K562 (cell line): ENCODE measurements at regions not wholly inside any gene's neighbourhood (a gene's known extent, or its start where the extent isn't known, plus 50 kb on each side); places are given as distances from the start of the nearest gene placed in this dataset.

Experiments
- ATAC-seq: fragments of 200-7000 bp; cut with Tn5 transposase; 3 replicates; pipeline ENCODE4 v1.9.1; 2020; ENCODE audit warnings: moderate library complexity
- BruUV-seq: library from RNA; stranded (reverse); fragments of 400-500 nt; replicated peaks from 2 replicates; lab custom pipeline; 2021; lab: Mats Ljungman, UMichigan
- CTCF ChIA-PET: fragments of 300-600 bp; formaldehyde crosslinking; extraction: SDS; loops from one replicate; lab custom pipeline; 2021; ENCODE audit warnings: low intra/inter-chr PET ratio; lab: Yijun Ruan, JAX
- POLR2A ChIA-PET: fragments of 300-600, 350-650 bp; sonication (Branson Sonifier 250); formaldehyde crosslinking; extraction: SDS; loops from one replicate; lab custom pipeline; 2021; ENCODE audit warnings: antibody characterized with exemption, inconsistent platforms; lab: Yijun Ruan, JAX
- DNase-seq, 4 experiments: peaks; one replicate each; pipeline versions ENCODE4 v3.0.0 to v3.0.0-alpha.2; 2011 to 2018; ENCODE audit warnings: low spot score in 3 of 4, mixed read lengths in 3 of 4; ENCODE audit errors: extremely low read depth in 1 of 4
- FAIRE-seq: peaks from 2 replicates; lab custom pipeline; 2011; peaks lifted over from hg19 to GRCh38; lab: Jason Lieb, UNC
- H2AFZ ChIP-seq: 2 replicates; pipeline ENCODE4 v1.6.0; 2011; ENCODE audit warnings: low read depth, low read length, control low read depth, inconsistent platforms
- H3K27ac ChIP-seq: fragments of 200-600 bp; 3 replicates; pipeline ENCODE4 v1.8.0; 2011; ENCODE audit warnings: low read depth, mild to moderate bottlenecking, control low read depth, inconsistent platforms, low read length, moderate library complexity, mixed read lengths; ENCODE audit errors: extremely low read depth
- H3K27me3 ChIP-seq, 2 experiments: fragments of 300-600 bp in 1 of 2; 2 replicates in 1 of 2; 3 replicates in 1 of 2; pipeline versions ENCODE4 v1.6.0 to v1.8.0; 2011; ENCODE audit warnings: inconsistent platforms in 2 of 2, low read length in 2 of 2, mild to moderate bottlenecking in 1 of 2, mixed read lengths in 1 of 2, moderate library complexity in 1 of 2; ENCODE audit not compliant: control insufficient read depth in 2 of 2, insufficient read depth in 2 of 2
- H3K36me3 ChIP-seq: fragments of 300-600 bp; 3 replicates; pipeline ENCODE4 v1.8.0; 2011; ENCODE audit warnings: mild to moderate bottlenecking, low read length, inconsistent platforms; ENCODE audit not compliant: control insufficient read depth, insufficient read depth
- H3K4me1 ChIP-seq, 2 experiments: fragments of 200-600 bp in 1 of 2; replicated peaks in 1 of 2; 2 replicates in 1 of 2; 3 replicates in 1 of 2; pipeline versions ENCODE4 v1.5.1 to v1.8.0; 2011; ENCODE audit warnings: inconsistent platforms in 2 of 2, low read length in 2 of 2, mild to moderate bottlenecking in 1 of 2, mixed read lengths in 1 of 2, moderate library complexity in 1 of 2; ENCODE audit not compliant: control insufficient read depth in 2 of 2, insufficient read depth in 2 of 2
- H3K4me2 ChIP-seq: 2 replicates; pipeline ENCODE4 v1.6.1; 2011; ENCODE audit warnings: low read length, control low read depth, inconsistent platforms, mixed read lengths; ENCODE audit not compliant: insufficient read depth
- H3K4me3 ChIP-seq: fragments of 200-600 bp; sonication (generic), shearing (Covaris generic); 2 replicates; pipeline ENCODE4 v1.5.1; 2016; ENCODE audit warnings: control low read depth, inconsistent platforms
- H3K79me2 ChIP-seq: fragments of 200-600 bp; 3 replicates; pipeline ENCODE4 v1.8.0; 2011; ENCODE audit warnings: low read length, inconsistent platforms; ENCODE audit not compliant: control insufficient read depth, insufficient read depth
- H3K9ac ChIP-seq, 2 experiments: 2 replicates each; pipeline versions ENCODE4 v1.6.0 to v1.6.1; 2011; ENCODE audit warnings: low read depth in 2 of 2, low read length in 2 of 2, control low read depth in 1 of 2, inconsistent platforms in 1 of 2, mild to moderate bottlenecking in 1 of 2, mixed read lengths in 1 of 2; ENCODE audit not compliant: insufficient read depth in 1 of 2
- H3K9me1 ChIP-seq: one replicate; pipeline ENCODE4 v1.6.0; 2011; ENCODE audit warnings: inconsistent platforms, mild to moderate bottlenecking, low read length, moderate library complexity; ENCODE audit not compliant: control insufficient read depth, insufficient read depth
- H3K9me3 ChIP-seq: replicated peaks from 2 replicates; pipeline ENCODE4 v1.5.1; 2011; ENCODE audit warnings: low read depth, low read length, inconsistent platforms; ENCODE audit not compliant: control insufficient read depth, insufficient read depth
- H4K20me1 ChIP-seq: replicated peaks from 2 replicates; pipeline ENCODE4 v1.6.1; 2011; ENCODE audit warnings: low read length, inconsistent platforms, mixed read lengths; ENCODE audit not compliant: control insufficient read depth, insufficient read depth
- HSF4 ChIP-seq: fragments of 250-450 bp; sonication (Bioruptor Pico); IDR thresholded peaks from 2 replicates; pipeline ENCODE4 v2.1.2; 2022; ENCODE audit warnings: mild to moderate bottlenecking, moderate library complexity, borderline replicate concordance
- SMARCB1 ChIP-seq: IDR thresholded peaks from 2 replicates; pipeline ENCODE4 v1.6.1; 2011; ENCODE audit warnings: improper control_type of control experiment, low read depth; ENCODE audit not compliant: insufficient read length
- TAL1 ChIP-seq: fragments of 450-650 bp; IDR thresholded peaks from 2 replicates; pipeline ENCODE4 v1.6.1; 2016; ENCODE audit warnings: mild to moderate bottlenecking
- TEAD1 ChIP-seq, 2 experiments: fragments of 450-650 bp in 1 of 2; sonication (generic) in 1 of 2; formaldehyde crosslinking; IDR thresholded peaks; 2 replicates each; pipeline versions ENCODE4 v1.4.0 to v1.8.0; 2020 to 2022; ENCODE audit warnings: mild to moderate bottlenecking in 2 of 2, missing genetic modification reagents in 1 of 2
- YY1 ChIP-seq, 3 experiments: IDR thresholded peaks; 2 replicates each; pipeline ENCODE4 v1.6.1; 2011; ENCODE audit warnings: low read length in 2 of 3, mild to moderate bottlenecking in 2 of 3, moderate library complexity in 2 of 3, borderline replicate concordance in 1 of 3, control low read depth in 1 of 3, low read depth in 1 of 3; ENCODE audit not compliant: insufficient read depth in 3 of 3, insufficient replicate concordance in 2 of 3, control insufficient read depth in 1 of 3, insufficient read length in 1 of 3; ENCODE audit errors: extremely low read depth in 1 of 3
- ZBTB17 ChIP-seq: fragments of 450-650 bp; formaldehyde crosslinking; IDR thresholded peaks from 2 replicates; pipeline ENCODE4 v1.4.0; 2020; ENCODE audit warnings: mild to moderate bottlenecking
- ZNF12 ChIP-seq: sonication (generic); formaldehyde crosslinking; IDR thresholded peaks from 2 replicates; pipeline ENCODE4 v1.4.0; 2020; ENCODE audit warnings: mild to moderate bottlenecking, missing genetic modification reagents
- ZNF239 ChIP-seq: fragments of 250-450 bp; sonication (Bioruptor Pico); IDR thresholded peaks from 2 replicates; pipeline ENCODE4 v1.4.0; 2020; ENCODE audit warnings: mild to moderate bottlenecking
- ZNF586 ChIP-seq: fragments of 450-650 bp; formaldehyde crosslinking; conservative IDR thresholded peaks from 2 replicates; pipeline ENCODE4 v1.4.0; 2020; ENCODE audit warnings: mild to moderate bottlenecking, moderate library complexity
- WGBS: fragments of 100-300 bp; shearing (Covaris generic); methylation state at CpG from one replicate; pipeline ENCODE4 v1.1.6; 2016; ENCODE audit warnings: low coverage, mixed read lengths; ENCODE audit not compliant: insufficient coverage; ENCODE audit errors: missing lambda C conversion rate; 5-methylcytosine and 5-hydroxymethylcytosine counted together
- in situ Hi-C: fragments of 300-500 bp; cut with MboI; formaldehyde crosslinking; loops from 4 replicates; pipeline ENCODE4 v1.15.0; 2018; ENCODE audit warnings: inconsistent platforms, mixed read lengths
- intact Hi-C: fragments of 100-400 bp; cut with micrococcal nuclease; formaldehyde crosslinking; loops from 2 replicates; pipeline ENCODE4 v1.14.2; 2022
- TF ChIP-seq, protein P1 (sequence below): fragments of 450-650 bp; IDR thresholded peaks from one replicate; pipeline ENCODE4 v1.6.1; 2018; ENCODE audit warnings: mild to moderate bottlenecking, moderate library complexity; ENCODE audit not compliant: partially characterized antibody
- TF ChIP-seq, protein P2 (sequence below): sonication (generic); formaldehyde crosslinking; IDR thresholded peaks from 2 replicates; pipeline ENCODE4 v1.9.0; 2022; ENCODE audit warnings: mild to moderate bottlenecking, missing genetic modification reagents

DNA sequence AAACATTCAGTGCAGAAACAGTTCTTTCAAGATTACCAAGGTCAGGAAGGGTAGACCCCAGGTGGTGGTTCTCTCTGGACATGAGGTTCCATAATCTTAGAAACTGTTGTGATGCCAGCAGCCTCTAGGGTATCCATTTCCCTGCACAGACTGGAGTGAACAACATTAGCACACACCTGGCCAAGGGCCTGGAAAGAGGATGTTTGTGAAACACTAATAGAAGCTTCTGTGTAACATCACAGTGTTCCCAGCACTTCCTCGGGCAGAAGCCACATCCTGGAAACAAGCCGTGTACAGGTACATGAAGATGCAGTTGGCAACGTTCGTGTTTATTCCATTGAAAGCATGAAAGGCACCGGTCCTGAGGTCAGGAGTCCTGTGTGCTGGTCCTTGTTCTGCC, 598.2 kb upstream of the KLF4 start:
- Histone ChIP-seq H3K9me1 (no peaks in the 10 kb centered on the region), H3K36me3 (no peaks in the 10 kb centered on the region), H3K9me3 (peaks cover 8% of the 10 kb centered on the region), H3K4me1 (peaks cover 0 to 10% of the 10 kb centered on the region in 2 experiments; a peak in 2 of 5 replicates), H3K9ac (no peak overlapping the region), H3K27ac (no peak overlapping the region), H2AFZ (no peak overlapping the region), H3K4me3 (no peak overlapping the region), H3K27me3 (no peaks in the 10 kb centered on the region), H3K79me2 (no peaks in the 10 kb centered on the region), H3K4me2 (no peak overlapping the region), H4K20me1 (no peaks in the 10 kb centered on the region)
- ChIA-PET CTCF (no interaction called here), POLR2A (interaction anchor here (0.6 kb wide), 1 partner anchor 32 kb away, joined by 4 read pairs; no protein-coding TSS in a partner anchor)
- BruUV-seq: no TSS peak
- DNase-seq (no peak), ATAC-seq (no peak; the same call in 2 of the 3 replicates), FAIRE-seq (no peak)
- in situ Hi-C loops: no loop called here
- WGBS: 67% methylated on average over 5 of the region's 5 CpGs
- intact Hi-C loops: no loop called here
- no peak for TF ChIP-seq ZNF12 (CRISPR knock-in tag)
- TF ChIP-seq ZBTB17 (CRISPR knock-in tag): no peak
- no peak for TF ChIP-seq TEAD1 (CRISPR knock-in tag; IDR thresholded peaks at IDR 0.05)
- TF ChIP-seq, protein P1, sequence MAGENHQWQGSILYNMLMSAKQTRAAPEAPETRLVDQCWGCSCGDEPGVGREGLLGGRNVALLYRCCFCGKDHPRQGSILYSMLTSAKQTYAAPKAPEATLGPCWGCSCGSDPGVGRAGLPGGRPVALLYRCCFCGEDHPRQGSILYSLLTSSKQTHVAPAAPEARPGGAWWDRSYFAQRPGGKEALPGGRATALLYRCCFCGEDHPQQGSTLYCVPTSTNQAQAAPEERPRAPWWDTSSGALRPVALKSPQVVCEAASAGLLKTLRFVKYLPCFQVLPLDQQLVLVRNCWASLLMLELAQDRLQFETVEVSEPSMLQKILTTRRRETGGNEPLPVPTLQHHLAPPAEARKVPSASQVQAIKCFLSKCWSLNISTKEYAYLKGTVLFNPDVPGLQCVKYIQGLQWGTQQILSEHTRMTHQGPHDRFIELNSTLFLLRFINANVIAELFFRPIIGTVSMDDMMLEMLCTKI: no peak
- TF ChIP-seq, protein P2, sequence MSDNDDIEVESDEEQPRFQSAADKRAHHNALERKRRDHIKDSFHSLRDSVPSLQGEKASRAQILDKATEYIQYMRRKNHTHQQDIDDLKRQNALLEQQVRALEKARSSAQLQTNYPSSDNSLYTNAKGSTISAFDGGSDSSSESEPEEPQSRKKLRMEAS (CRISPR knock-in tag): no peak
- no peak for TF ChIP-seq ZNF586 (CRISPR knock-in tag)
- TF ChIP-seq SMARCB1: no peak
- no peak for TF ChIP-seq HSF4 (CRISPR knock-in tag)
- no peak for TF ChIP-seq TAL1
- no peak for TF ChIP-seq ZNF239 (CRISPR knock-in tag)
- TF ChIP-seq YY1 (IDR thresholded peaks at IDR 0.05; ENCODE audit: borderline replicate concordance in 1 of 3, control insufficient read depth in 1 of 3, extremely low read depth in 1 of 3, insufficient read depth in 3 of 3, insufficient read length in 1 of 3, insufficient replicate concordance in 2 of 3, low read depth in 1 of 3, low read length in 2 of 3): no peak
